Right ventricle myocardium inferior (tissue), 1 donor: ENCODE measurements at regions not wholly inside any gene's neighbourhood (a gene's known extent, or its start where the extent isn't known, plus 50 kb on each side); places are given as distances from the start of the nearest gene placed in this dataset.
"Not testable (repeated sequence)": the region's sequence is repeated elsewhere in the genome, so short reads cannot be mapped to it uniquely, and the experiment has no call there.

Source experiments
- ATAC-seq: fragments of 200-7000 bp; cut with Tn5 transposase; one replicate; pipeline ENCODE4 v1.9.1; 2020; ENCODE audit warnings: mild to moderate bottlenecking, moderate library complexity
- DNase-seq: peaks from one replicate; pipeline ENCODE4 v3.0.0; 2021; ENCODE audit errors: missing footprints
- intact Hi-C: fragments of 100-400 bp; cut with DNase I; formaldehyde crosslinking; loops from one replicate; pipeline ENCODE4 v1.11.0; 2022
- donor health status: DM: no; HTN: yes; CAD: no; lungs with severe emphysema.

- intact Hi-C loops: loop anchor here (5.0 kb wide), 1 partner anchor 76 kb away; no protein-coding TSS in a partner anchor
- ATAC-seq (peak; percentile 76), DNase-seq (no peak)
Observed at GRCh38 chr6:105677671-105678475, 275.0 kb upstream of the PREP start.

GRCh38 chr6:105676857-105677256, 274.0 kb upstream of the PREP start:
- no peak for DNase-seq
- intact Hi-C loops: loop anchor here (5.0 kb wide), 1 partner anchor 75 kb away; no protein-coding TSS in a partner anchor
- no peak for ATAC-seq

- intact Hi-C loops: loop anchor here (5.0 kb wide), 1 partner anchor 74 kb away; no protein-coding TSS in a partner anchor
- ATAC-seq (no peak), DNase-seq (no peak)
Observed at GRCh38 chr6:105675715-105676397, 273.0 kb upstream of the PREP start.

GRCh38 chr6:105672856-105673538, 270.1 kb upstream of the PREP start:
- intact Hi-C loops, DNase-seq, ATAC-seq: not testable (repeated sequence)

- no peak for ATAC-seq
- no peak for DNase-seq
- intact Hi-C loops: no loop called here
Observed at GRCh38 chr6:105669232-105669631, 266.4 kb upstream of the PREP start.

GRCh38 chr6:105667056-105667455, 264.2 kb upstream of the PREP start:
- DNase-seq (no peak), ATAC-seq (no peak)
- intact Hi-C loops: no loop called here

GRCh38 chr6:105664931-105665330, 262.0 kb upstream of the PREP start:
- DNase-seq (no peak), ATAC-seq (no peak)
- intact Hi-C loops: no loop called here

GRCh38 chr6:105651969-105652368, 249.1 kb upstream of the PREP start:
- intact Hi-C loops: no loop called here
- ATAC-seq (no peak), DNase-seq (no peak)

GRCh38 chr6:105650347-105650746, 247.5 kb upstream of the PREP start:
- no peak for ATAC-seq
- no peak for DNase-seq
- intact Hi-C loops: no loop called here

- no peak for ATAC-seq
- intact Hi-C loops: no loop called here
- DNase-seq: no peak
Observed at GRCh38 chr6:105649192-105649591, 246.3 kb upstream of the PREP start.

- DNase-seq (no peak), ATAC-seq (no peak)
- intact Hi-C loops: no loop called here
Observed at GRCh38 chr6:105648276-105648675, 245.4 kb upstream of the PREP start.

GRCh38 chr6:105646391-105646867, 243.5 kb upstream of the PREP start:
- DNase-seq: no peak
- intact Hi-C loops: no loop called here
- ATAC-seq: no peak

GRCh38 chr6:105645958-105646357, 243.1 kb upstream of the PREP start:
- ATAC-seq (no peak), DNase-seq (no peak)
- intact Hi-C loops: no loop called here

- DNase-seq: no peak
- intact Hi-C loops: no loop called here
- ATAC-seq: no peak
Observed at GRCh38 chr6:105645156-105645555, 242.3 kb upstream of the PREP start.

GRCh38 chr6:105644691-105645090, 241.8 kb upstream of the PREP start:
- no peak for DNase-seq
- intact Hi-C loops: no loop called here
- no peak for ATAC-seq

- intact Hi-C loops: no loop called here
- no peak for DNase-seq
- ATAC-seq: no peak
Observed at GRCh38 chr6:105644073-105644489, 241.2 kb upstream of the PREP start.

GRCh38 chr6:105642708-105643107, 239.8 kb upstream of the PREP start:
- no peak for ATAC-seq
- intact Hi-C loops: no loop called here

GRCh38 chr6:105641504-105641903, 238.6 kb upstream of the PREP start:
- no peak for DNase-seq
- intact Hi-C loops: no loop called here
- no peak for ATAC-seq

More at GRCh38 chr6:105642708-105643107, 239.8 kb upstream of the PREP start:
- DNase-seq: no peak

- no peak for DNase-seq
- intact Hi-C loops: no loop called here
- ATAC-seq: no peak
Observed at GRCh38 chr6:105639124-105639523, 236.2 kb upstream of the PREP start.
